Smooth muscle cell (in vitro differentiated cells): ENCODE measurements at regions not wholly inside any gene's neighbourhood (a gene's known extent, or its start where the extent isn't known, plus 50 kb on each side); places are given as distances from the start of the nearest gene placed in this dataset.
"Not testable (repeated sequence)": the region's sequence is repeated elsewhere in the genome, so short reads cannot be mapped to it uniquely, and the experiment has no call there.

Experiments used
- DNase-seq: peaks from one replicate; lab custom pipeline; 2025; ENCODE audit not compliant: unreplicated experiment; lab: John Stamatoyannopoulos, UW
- H2AFZ ChIP-seq: fragments of 200-600 bp; sonication (generic); 2 replicates; pipeline ENCODE4 v1.6.0; 2016; ENCODE audit warnings: antibody characterized with exemption, low read depth, mild to moderate bottlenecking
- H3F3A ChIP-seq: fragments of 200-600 bp; sonication (generic); 2 replicates; pipeline ENCODE4 v1.6.0; 2017; ENCODE audit warnings: antibody characterized with exemption, low read depth
- H3K27ac ChIP-seq: fragments of 200-600 bp; sonication (generic); 2 replicates; pipeline ENCODE4 v1.5.1; 2016; ENCODE audit warnings: low read depth, mild to moderate bottlenecking
- H3K27me3 ChIP-seq: fragments of 200-600 bp; sonication (generic); 2 replicates; pipeline ENCODE4 v1.6.1; 2016; ENCODE audit warnings: low read depth, mild to moderate bottlenecking
- H3K36me3 ChIP-seq: fragments of 200-600 bp; sonication (generic); 2 replicates; pipeline ENCODE4 v1.5.1; 2016; ENCODE audit warnings: low read depth
- H3K4me1 ChIP-seq: fragments of 200-600 bp; sonication (generic); 2 replicates; pipeline ENCODE4 v1.5.1; 2016; ENCODE audit warnings: low read depth
- H3K4me2 ChIP-seq: fragments of 200-600 bp; sonication (generic); 2 replicates; pipeline ENCODE4 v1.6.0; 2016; ENCODE audit warnings: mild to moderate bottlenecking
- H3K4me3 ChIP-seq: fragments of 200-600 bp; sonication (generic); 2 replicates; pipeline ENCODE4 v1.5.1; 2016; ENCODE audit warnings: mild to moderate bottlenecking
- H3K79me2 ChIP-seq: fragments of 200-600 bp; sonication (generic); 2 replicates; pipeline ENCODE4 v1.6.0; 2016; ENCODE audit warnings: low read depth, mild to moderate bottlenecking
- H3K9ac ChIP-seq: fragments of 200-600 bp; sonication (generic); 2 replicates; pipeline ENCODE4 v1.6.0; 2016; ENCODE audit warnings: low read depth
- H3K9me3 ChIP-seq: fragments of 200-600 bp; sonication (generic); replicated peaks from 2 replicates; pipeline ENCODE4 v1.5.1; 2016; ENCODE audit warnings: low read depth
- H4K20me1 ChIP-seq: fragments of 200-600 bp; sonication (generic); 2 replicates; pipeline ENCODE4 v1.6.0; 2016; ENCODE audit warnings: low read depth
- CTCF ChIP-seq: fragments of 200-600 bp; sonication (generic); IDR thresholded peaks from 2 replicates; pipeline ENCODE4 v1.5.1; 2017; ENCODE audit warnings: borderline replicate concordance, mild to moderate bottlenecking, antibody characterized with exemption; ENCODE audit not compliant: insufficient read depth, poor library complexity, severe bottlenecking
- WGBS: methylation state at CpG from one replicate; pipeline ENCODE4 v1.1.7; 2016; ENCODE audit warnings: low lambda C conversion rate; 5-methylcytosine and 5-hydroxymethylcytosine counted together

GRCh38 chr18:70822691-70823090 lies 533.8 kb downstream of the SOCS6 start:
- H3K27ac ChIP-seq: no peak overlapping the region
- no peak overlapping the region for H3K9ac ChIP-seq
- no peaks in the 10 kb centered on the region for H3F3A ChIP-seq
- no peaks in the 10 kb centered on the region for H3K4me1 ChIP-seq
- TF ChIP-seq CTCF: no peak
- H3K79me2 ChIP-seq: no peaks in the 10 kb centered on the region
- no peak for DNase-seq
- no peak overlapping the region for H2AFZ ChIP-seq
- WGBS: 82% methylated on average over 3 of the region's 3 CpGs
- no peaks in the 10 kb centered on the region for H3K9me3 ChIP-seq
- H3K27me3 ChIP-seq: no peaks in the 10 kb centered on the region
- no peaks in the 10 kb centered on the region for H4K20me1 ChIP-seq
- H3K4me3 ChIP-seq: no peak overlapping the region
- no peak overlapping the region for H3K4me2 ChIP-seq
- no peaks in the 10 kb centered on the region for H3K36me3 ChIP-seq

GRCh38 chr18:70822117-70822516 lies 533.3 kb downstream of the SOCS6 start:
- H3K9ac ChIP-seq: no peak overlapping the region
- H3K4me3 ChIP-seq: no peak overlapping the region
- TF ChIP-seq CTCF: no peak
- WGBS: 23% methylated on average over 3 of the region's 3 CpGs
- H3K27ac ChIP-seq: no peak overlapping the region
- H2AFZ ChIP-seq: no peak overlapping the region
- no peak for DNase-seq
- H3K27me3 ChIP-seq: no peaks in the 10 kb centered on the region
- no peaks in the 10 kb centered on the region for H3K9me3 ChIP-seq
- H3K4me1 ChIP-seq: no peaks in the 10 kb centered on the region
- no peaks in the 10 kb centered on the region for H3F3A ChIP-seq
- no peak overlapping the region for H3K4me2 ChIP-seq
- H4K20me1 ChIP-seq: no peaks in the 10 kb centered on the region
- H3K36me3 ChIP-seq: no peaks in the 10 kb centered on the region
- no peaks in the 10 kb centered on the region for H3K79me2 ChIP-seq

GRCh38 chr18:70808481-70809056 lies 519.7 kb downstream of the SOCS6 start:
- Histone ChIP-seq H3K36me3 (no peaks in the 10 kb centered on the region), H3K79me2 (no peaks in the 10 kb centered on the region), H3K27ac (no peak overlapping the region), H3K9me3 (no peaks in the 10 kb centered on the region), H3K4me1 (no peaks in the 10 kb centered on the region), H3F3A (no peaks in the 10 kb centered on the region), H3K9ac (no peak overlapping the region), H3K27me3 (no peaks in the 10 kb centered on the region), H3K4me3 (no peak overlapping the region), H3K4me2 (no peak overlapping the region), H2AFZ (no peak overlapping the region), H4K20me1 (no peaks in the 10 kb centered on the region)
- TF ChIP-seq CTCF: no peak
- DNase-seq: no peak
- 86% methylated on average over 8 of the region's 8 CpGs for WGBS

GRCh38 chr18:70781860-70782453 lies 493.1 kb downstream of the SOCS6 start:
- TF ChIP-seq CTCF: peak; percentile 79
- Histone ChIP-seq H3K36me3 (no peaks in the 10 kb centered on the region), H4K20me1 (no peaks in the 10 kb centered on the region), H3K4me2 (no peak overlapping the region), H3K9ac (no peak overlapping the region), H3K4me1 (no peaks in the 10 kb centered on the region), H2AFZ (no peak overlapping the region), H3F3A (no peaks in the 10 kb centered on the region), H3K27me3 (peaks cover 10% of the 10 kb centered on the region), H3K79me2 (no peaks in the 10 kb centered on the region), H3K9me3 (no peaks in the 10 kb centered on the region), H3K27ac (no peak overlapping the region), H3K4me3 (no peak overlapping the region)
- WGBS: 2% methylated on average over 8 of the region's 8 CpGs
- no peak for DNase-seq

GRCh38 chr18:70766254-70766653 lies 477.4 kb downstream of the SOCS6 start:
- not testable (repeated sequence) for H3K4me1 ChIP-seq, H3F3A ChIP-seq, H3K9ac ChIP-seq, DNase-seq, H3K4me2 ChIP-seq, H3K9me3 ChIP-seq, H3K36me3 ChIP-seq, H2AFZ ChIP-seq, H3K4me3 ChIP-seq, H3K27me3 ChIP-seq, H3K27ac ChIP-seq, H3K79me2 ChIP-seq, H4K20me1 ChIP-seq
- WGBS: 91% methylated on average over 3 of the region's 3 CpGs
